GM21381 (cell line): ENCODE measurements at regions not wholly inside any gene's neighbourhood (a gene's known extent, or its start where the extent isn't known, plus 50 kb on each side); places are given as distances from the start of the nearest gene placed in this dataset.
"Not testable (repeated sequence)": the region's sequence is repeated elsewhere in the genome, so short reads cannot be mapped to it uniquely, and the experiment has no call there.

ENCODE experiments used
- ATAC-seq: cut with Tn5 transposase; IDR thresholded peaks from one replicate; pipeline ENCODE4 v1.9.1; 2021; ENCODE audit warnings: mild to moderate bottlenecking, moderate library complexity; ENCODE audit not compliant: unreplicated experiment

- ATAC-seq = no peak
These were observed 393.2 kb upstream of the SPAG17 start for GRCh38 chr1:118578276-118578675.

- ATAC-seq = no peak
These were observed 390.0 kb upstream of the SPAG17 start for GRCh38 chr1:118575060-118575459.

GRCh38 chr1:118564961-118565703 is 380.1 kb upstream of the SPAG17 start:
- ATAC-seq = no peak

GRCh38 chr1:118563981-118564951 is 379.2 kb upstream of the SPAG17 start:
- no peak for ATAC-seq

- no peak for ATAC-seq
These were observed 373.9 kb upstream of the SPAG17 start for GRCh38 chr1:118558933-118559332.

- ATAC-seq = no peak
These were observed 371.9 kb upstream of the SPAG17 start for GRCh38 chr1:118556936-118557335.

- ATAC-seq = no peak
These were observed 370.6 kb upstream of the SPAG17 start for GRCh38 chr1:118555638-118556037.

GRCh38 chr1:118535901-118536300 is 350.9 kb upstream of the SPAG17 start:
- ATAC-seq = no peak

- ATAC-seq = not testable (repeated sequence)
These were observed 326.9 kb upstream of the SPAG17 start for GRCh38 chr1:118511922-118512321.

- ATAC-seq = no peak
These were observed 319.8 kb upstream of the SPAG17 start for GRCh38 chr1:118504867-118505266.

GRCh38 chr1:118504221-118504644 is 319.2 kb upstream of the SPAG17 start:
- ATAC-seq = no peak

- no peak for ATAC-seq
These were observed 318.7 kb upstream of the SPAG17 start for GRCh38 chr1:118503752-118504151.

- no peak for ATAC-seq
These were observed 310.0 kb upstream of the SPAG17 start for GRCh38 chr1:118494998-118495397.

GRCh38 chr1:118488787-118489186 is 303.8 kb upstream of the SPAG17 start:
- ATAC-seq = no peak

- ATAC-seq = no peak
These were observed 302.9 kb upstream of the SPAG17 start for GRCh38 chr1:118487932-118488331.

- ATAC-seq = no peak
These were observed 302.1 kb upstream of the SPAG17 start for GRCh38 chr1:118487091-118487490.

- no peak for ATAC-seq
These were observed 301.2 kb upstream of the SPAG17 start for GRCh38 chr1:118486199-118486598.

GRCh38 chr1:118485757-118486156 is 300.7 kb upstream of the SPAG17 start:
- ATAC-seq = no peak

- ATAC-seq = no peak
These were observed 299.9 kb upstream of the SPAG17 start for GRCh38 chr1:118484893-118485292.

GRCh38 chr1:118483245-118484006 is 298.4 kb upstream of the SPAG17 start:
- no peak for ATAC-seq

- ATAC-seq = no peak
These were observed 296.1 kb upstream of the SPAG17 start for GRCh38 chr1:118481126-118481525.
